Right cardiac atrium (tissue), 5 donors: ENCODE measurements at regions not wholly inside any gene's neighbourhood (a gene's known extent, or its start where the extent isn't known, plus 50 kb on each side); places are given as distances from the start of the nearest gene placed in this dataset.
A peak's percentile ranks its signal among the peaks of the same experiment; 100 is the strongest.

Experiments used
- ATAC-seq, 2 donors: fragments of 200-7000 bp; cut with Tn5 transposase; one replicate each; pipeline versions ENCODE4 v1.8.0 to v1.9.1; 2020; ENCODE audit warnings: moderate library complexity in 2 of 2, mild to moderate bottlenecking in 1 of 2
- DNase-seq, 3 donors: peaks; one replicate each; pipeline ENCODE4 v3.0.0-alpha.2; 2020
- H3K27ac ChIP-seq: one replicate; pipeline ENCODE4 v1.5.1; 2013; ENCODE audit warnings: mild to moderate bottlenecking, low read length, control low read depth, moderate library complexity
- H3K27me3 ChIP-seq: one replicate; pipeline ENCODE4 v1.6.1; 2013; ENCODE audit not compliant: control insufficient read depth, insufficient read depth
- H3K4me1 ChIP-seq: one replicate; pipeline ENCODE4 v1.6.1; 2013; ENCODE audit warnings: low read length; ENCODE audit not compliant: control insufficient read depth, insufficient read depth
- H3K4me3 ChIP-seq: one replicate; pipeline ENCODE4 v1.5.1; 2013; ENCODE audit warnings: low read length, control low read depth
- H3K9me3 ChIP-seq: one replicate; pipeline ENCODE4 v1.6.1; 2013; ENCODE audit warnings: low read length; ENCODE audit not compliant: control insufficient read depth
- WGBS: extraction: QIAGEN DNeasy Blood & Tissue Kit; methylation state at CpG from one replicate; pipeline ENCODE4 v1.1.7; 2013; 5-methylcytosine and 5-hydroxymethylcytosine counted together
- intact Hi-C, 4 donors: fragments of 100-400 bp; cut with DNase I; formaldehyde crosslinking; loops; one replicate each; pipeline versions ENCODE4 v1.11.0 to v1.14.0; 2022 to 2023
- donor health status: healthy with polysubstance abuse.
- donor health status: DM: no; HTN: yes; CAD: no.
- donor health status: DM: no; HTN: no; CAD: no.
- donor health status: DM: no; HTN: yes; CAD: no; lungs with severe emphysema.
- donor health status: DM: yes; HTN: yes; CAD: no.

GRCh38 chr21:26784974-26785373, 60.2 kb downstream of the ADAMTS1 start:
- DNase-seq (no peak), ATAC-seq (peak; percentile 61 to 83)
- Histone ChIP-seq H3K9me3 (no peaks in the 10 kb centered on the region), H3K27me3 (no peaks in the 10 kb centered on the region), H3K4me3 (no peak overlapping the region), H3K4me1 (no peaks in the 10 kb centered on the region), H3K27ac (no peak overlapping the region)
- WGBS: 65% methylated on average over 3 of the region's 3 CpGs
- intact Hi-C loops: no loop called here

- Histone ChIP-seq H3K9me3 (no peaks in the 10 kb centered on the region), H3K27me3 (no peaks in the 10 kb centered on the region), H3K4me3 (no peak overlapping the region), H3K27ac (no peak overlapping the region), H3K4me1 (no peaks in the 10 kb centered on the region)
- intact Hi-C loops: no loop called here
- DNase-seq (no peak), ATAC-seq (no peak)
- 24% methylated on average over 1 of the region's 1 CpG for WGBS
These were observed 61.6 kb downstream of the ADAMTS1 start for GRCh38 chr21:26783466-26784195.

GRCh38 chr21:26782747-26783146, 62.5 kb downstream of the ADAMTS1 start:
- Histone ChIP-seq H3K4me1 (no peaks in the 10 kb centered on the region), H3K9me3 (no peaks in the 10 kb centered on the region), H3K4me3 (no peak overlapping the region), H3K27ac (no peak overlapping the region), H3K27me3 (no peaks in the 10 kb centered on the region)
- peak; percentile 35 to 53 for ATAC-seq
- intact Hi-C loops: no loop called here
- WGBS: 38% methylated on average over 2 of the region's 2 CpGs
- no peak for DNase-seq

GRCh38 chr21:26782331-26782730, 62.9 kb downstream of the ADAMTS1 start:
- no peaks in the 10 kb centered on the region for H3K27me3 ChIP-seq
- H3K27ac ChIP-seq: no peak overlapping the region
- H3K4me1 ChIP-seq: no peaks in the 10 kb centered on the region
- intact Hi-C loops: no loop called here
- H3K4me3 ChIP-seq: no peak overlapping the region
- ATAC-seq (peak; percentile 44 to 62), DNase-seq (no peak)
- 69% methylated on average over 3 of the region's 3 CpGs for WGBS
- H3K9me3 ChIP-seq: no peaks in the 10 kb centered on the region

- H3K27me3 ChIP-seq: no peaks in the 10 kb centered on the region
- ATAC-seq: no peak
- H3K9me3 ChIP-seq: no peaks in the 10 kb centered on the region
- 87% methylated on average over 1 of the region's 1 CpG for WGBS
- H3K4me3 ChIP-seq: no peak overlapping the region
- no peak overlapping the region for H3K27ac ChIP-seq
- H3K4me1 ChIP-seq: no peaks in the 10 kb centered on the region
- intact Hi-C loops: no loop called here
- no peak for DNase-seq
These were observed 63.9 kb downstream of the ADAMTS1 start for GRCh38 chr21:26781331-26781730.

- Histone ChIP-seq H3K27ac (no peak overlapping the region), H3K27me3 (no peaks in the 10 kb centered on the region), H3K4me3 (no peak overlapping the region), H3K9me3 (no peaks in the 10 kb centered on the region), H3K4me1 (no peaks in the 10 kb centered on the region)
- 90% methylated on average over 5 of the region's 5 CpGs for WGBS
- ATAC-seq: no peak
- intact Hi-C loops: loop anchor here in 1 of 4 donors (10.0 kb wide), 1 partner anchor 58 kb away; no protein-coding TSS in a partner anchor
- DNase-seq: no peak
These were observed 68.0 kb downstream of the ADAMTS1 start for GRCh38 chr21:26777166-26777565.

GRCh38 chr21:26776310-26777021, 68.7 kb downstream of the ADAMTS1 start:
- ATAC-seq (no peak), DNase-seq (no peak)
- Histone ChIP-seq H3K4me1 (no peaks in the 10 kb centered on the region), H3K27me3 (no peaks in the 10 kb centered on the region), H3K9me3 (no peaks in the 10 kb centered on the region), H3K27ac (no peak overlapping the region), H3K4me3 (no peak overlapping the region)
- WGBS: 84% methylated on average over 3 of the region's 3 CpGs
- intact Hi-C loops: loop anchor here in 1 of 4 donors (10.0 kb wide), 1 partner anchor 58 kb away; no protein-coding TSS in a partner anchor

- no peak overlapping the region for H3K27ac ChIP-seq
- DNase-seq (no peak), ATAC-seq (no peak)
- no peaks in the 10 kb centered on the region for H3K4me1 ChIP-seq
- intact Hi-C loops: loop anchor here in 3 of 4 donors (5.0 to 10.0 kb wide), 3 partner anchors 62 to 69 kb away; no protein-coding TSS in a partner anchor
- no peaks in the 10 kb centered on the region for H3K27me3 ChIP-seq
- no peaks in the 10 kb centered on the region for H3K9me3 ChIP-seq
- no peak overlapping the region for H3K4me3 ChIP-seq
- 97% methylated on average over 2 of the region's 2 CpGs for WGBS
These were observed 72.2 kb downstream of the ADAMTS1 start for GRCh38 chr21:26773058-26773457.

- no peak overlapping the region for H3K27ac ChIP-seq
- DNase-seq (no peak), ATAC-seq (no peak)
- no peak overlapping the region for H3K4me3 ChIP-seq
- no peaks in the 10 kb centered on the region for H3K9me3 ChIP-seq
- no peaks in the 10 kb centered on the region for H3K27me3 ChIP-seq
- WGBS: 29% methylated on average over 6 of the region's 6 CpGs
- no peaks in the 10 kb centered on the region for H3K4me1 ChIP-seq
- intact Hi-C loops: loop anchor here in 3 of 4 donors (5.0 to 10.0 kb wide), 3 partner anchors 65 to 73 kb away; no protein-coding TSS in a partner anchor
These were observed 75.5 kb downstream of the ADAMTS1 start for GRCh38 chr21:26769613-26770188.

- no peak overlapping the region for H3K27ac ChIP-seq
- no peaks in the 10 kb centered on the region for H3K27me3 ChIP-seq
- WGBS: 83% methylated on average over 6 of the region's 6 CpGs
- DNase-seq (no peak), ATAC-seq (no peak)
- no peaks in the 10 kb centered on the region for H3K4me1 ChIP-seq
- no peak overlapping the region for H3K4me3 ChIP-seq
- intact Hi-C loops: no loop called here
- H3K9me3 ChIP-seq: no peaks in the 10 kb centered on the region
These were observed 78.3 kb downstream of the ADAMTS1 start for GRCh38 chr21:26766826-26767325.
